B cell (primary cell): ENCODE measurements at regions not wholly inside any gene's neighbourhood (a gene's known extent, or its start where the extent isn't known, plus 50 kb on each side); places are given as distances from the start of the nearest gene placed in this dataset.

Experiments
- ATAC-seq: fragments of 200-7000 bp; cut with Tn5 transposase; one replicate; pipeline ENCODE4 v1.10.0; 2021; ENCODE audit warnings: low read depth, mild to moderate bottlenecking, moderate number of reproducible peaks, moderate library complexity
- CTCF ChIA-PET: fragments of 350-600 bp; sonication (Branson Sonifier 250); formaldehyde crosslinking; loops from one replicate; lab custom pipeline; 2021; ENCODE audit warnings: antibody characterized with exemption, inconsistent platforms; lab: Charles Lee
- POLR2A ChIA-PET: fragments of 350-600 bp; sonication (Branson Sonifier 250); formaldehyde crosslinking; loops from one replicate; lab custom pipeline; 2021; ENCODE audit warnings: antibody characterized with exemption; lab: Charles Lee
- DNase-seq: peaks from one replicate; pipeline ENCODE4 v3.0.0; 2013
- H2AFZ ChIP-seq: 2 replicates; pipeline ENCODE4 v1.6.1; 2012; ENCODE audit warnings: mild to moderate bottlenecking, low read depth, low read length; ENCODE audit not compliant: insufficient read depth, poor library complexity, severe bottlenecking
- H3K27ac ChIP-seq, 2 donors: 1 replicate in 1 of 2; 2 replicates in 1 of 2; pipeline ENCODE4 v1.5.1; 2012 to 2013; ENCODE audit warnings: low read length in 2 of 2, mild to moderate bottlenecking in 2 of 2, moderate library complexity in 1 of 2
- H3K27me3 ChIP-seq, 4 experiments: fragments of 200-600 bp in 1 of 4; sonication (generic) in 1 of 4; replicated peaks in 1 of 4; 1 replicate in 2 of 4; 2 replicates in 2 of 4; pipeline versions ENCODE4 v1.6.1 to v1.7.0; 2013 to 2016; ENCODE audit warnings: low read length in 3 of 4, mild to moderate bottlenecking in 2 of 4, mixed read lengths in 1 of 4, moderate library complexity in 1 of 4; ENCODE audit not compliant: insufficient read depth in 4 of 4, control insufficient read depth in 3 of 4; ENCODE audit errors: control extremely low read depth in 1 of 4
- H3K36me3 ChIP-seq, 2 experiments: replicated peaks in 1 of 2; 1 replicate in 1 of 2; 2 replicates in 1 of 2; pipeline versions ENCODE4 v1.6.1 to v1.7.1; 2013; ENCODE audit warnings: low read length in 1 of 2; ENCODE audit not compliant: insufficient read depth in 2 of 2, control insufficient read depth in 1 of 2; ENCODE audit errors: control extremely low read depth in 1 of 2, extremely low read depth in 1 of 2
- H3K4me1 ChIP-seq, 2 donors: fragments of 200-600 bp in 1 of 2; sonication (generic) in 1 of 2; 1 replicate in 1 of 2; 2 replicates in 1 of 2; pipeline versions ENCODE4 v1.5.1 to v1.6.1; 2013 to 2017; ENCODE audit warnings: low read length in 2 of 2; ENCODE audit not compliant: control insufficient read depth in 2 of 2, insufficient read depth in 2 of 2
- H3K4me2 ChIP-seq: replicated peaks from 2 replicates; pipeline ENCODE3; 2012; ENCODE audit warnings: mild to moderate bottlenecking, low read depth, low read length; ENCODE audit not compliant: poor library complexity, severe bottlenecking
- H3K4me3 ChIP-seq, 5 experiments: fragments of 200-600 bp in 1 of 5; sonication (generic) in 1 of 5; 1 replicate in 3 of 5; 2 replicates in 2 of 5; pipeline versions ENCODE4 v1.5.1 to v1.7.0; 2011 to 2016; ENCODE audit warnings: low read length in 4 of 5, mild to moderate bottlenecking in 4 of 5, low read depth in 2 of 5, control low read depth in 1 of 5, moderate library complexity in 1 of 5; ENCODE audit not compliant: insufficient read depth in 1 of 5; ENCODE audit errors: control extremely low read depth in 1 of 5, extremely low read depth in 1 of 5
- H3K79me2 ChIP-seq: fragments of 200-600 bp; sonication (generic); one replicate; pipeline ENCODE4 v1.6.0; 2016; ENCODE audit warnings: low read length; ENCODE audit not compliant: control insufficient read depth, insufficient read depth
- H3K9ac ChIP-seq: fragments of 200-600 bp; sonication (generic); 2 replicates; pipeline ENCODE4 v1.6.1; 2017; ENCODE audit warnings: mild to moderate bottlenecking, low read length, moderate library complexity
- H3K9me3 ChIP-seq, 3 donors: one replicate each; pipeline versions ENCODE4 v1.6.1 to v1.7.1; 2013; ENCODE audit warnings: low read length in 2 of 3; ENCODE audit not compliant: control insufficient read depth in 2 of 3, insufficient read depth in 1 of 3; ENCODE audit errors: control extremely low read depth in 1 of 3
- H4K20me1 ChIP-seq: 2 replicates; pipeline ENCODE4 v1.6.0; 2012; ENCODE audit warnings: mild to moderate bottlenecking, low read length; ENCODE audit not compliant: insufficient read depth, control insufficient read depth, poor library complexity, severe bottlenecking
- H3K27ac Mint-ChIP-seq: one replicate; pipeline ENCODE4 v1.8.0; 2021; ENCODE audit warnings: mixed read lengths
- H3K27me3 Mint-ChIP-seq: one replicate; pipeline ENCODE4 v1.8.0; 2021; ENCODE audit warnings: mixed read lengths
- H3K4me1 Mint-ChIP-seq: one replicate; pipeline ENCODE4 v1.8.0; 2021; ENCODE audit warnings: mixed read lengths
- H3K4me3 Mint-ChIP-seq: one replicate; pipeline ENCODE4 v1.8.0; 2021; ENCODE audit warnings: mixed read lengths
- H3K9me3 Mint-ChIP-seq: one replicate; pipeline ENCODE4 v1.8.0; 2022; ENCODE audit warnings: mixed read lengths; ENCODE audit not compliant: insufficient read depth
- EZH2 ChIP-seq: IDR thresholded peaks from 2 replicates; pipeline ENCODE4 v1.6.1; 2012; ENCODE audit warnings: borderline replicate concordance, low read depth, mild to moderate bottlenecking, moderate library complexity, low read length; ENCODE audit not compliant: insufficient read depth, poor library complexity, severe bottlenecking
- WGBS: methylation state at CpG from one replicate; pipeline ENCODE4 v1.1.5; 2013; ENCODE audit warnings: missing lambda C conversion rate; ENCODE audit not compliant: insufficient coverage; 5-methylcytosine and 5-hydroxymethylcytosine counted together
- intact Hi-C: fragments of 100-400 bp; cut with micrococcal nuclease; formaldehyde crosslinking; loops from one replicate; pipeline ENCODE4 v1.10.0; 2022
- TF ChIP-seq, protein P1 (sequence below): fragments of 200-600 bp; IDR thresholded peaks from one replicate; pipeline ENCODE4 v1.8.0; 2022; ENCODE audit warnings: antibody characterized with exemption, mild to moderate bottlenecking

DNA sequence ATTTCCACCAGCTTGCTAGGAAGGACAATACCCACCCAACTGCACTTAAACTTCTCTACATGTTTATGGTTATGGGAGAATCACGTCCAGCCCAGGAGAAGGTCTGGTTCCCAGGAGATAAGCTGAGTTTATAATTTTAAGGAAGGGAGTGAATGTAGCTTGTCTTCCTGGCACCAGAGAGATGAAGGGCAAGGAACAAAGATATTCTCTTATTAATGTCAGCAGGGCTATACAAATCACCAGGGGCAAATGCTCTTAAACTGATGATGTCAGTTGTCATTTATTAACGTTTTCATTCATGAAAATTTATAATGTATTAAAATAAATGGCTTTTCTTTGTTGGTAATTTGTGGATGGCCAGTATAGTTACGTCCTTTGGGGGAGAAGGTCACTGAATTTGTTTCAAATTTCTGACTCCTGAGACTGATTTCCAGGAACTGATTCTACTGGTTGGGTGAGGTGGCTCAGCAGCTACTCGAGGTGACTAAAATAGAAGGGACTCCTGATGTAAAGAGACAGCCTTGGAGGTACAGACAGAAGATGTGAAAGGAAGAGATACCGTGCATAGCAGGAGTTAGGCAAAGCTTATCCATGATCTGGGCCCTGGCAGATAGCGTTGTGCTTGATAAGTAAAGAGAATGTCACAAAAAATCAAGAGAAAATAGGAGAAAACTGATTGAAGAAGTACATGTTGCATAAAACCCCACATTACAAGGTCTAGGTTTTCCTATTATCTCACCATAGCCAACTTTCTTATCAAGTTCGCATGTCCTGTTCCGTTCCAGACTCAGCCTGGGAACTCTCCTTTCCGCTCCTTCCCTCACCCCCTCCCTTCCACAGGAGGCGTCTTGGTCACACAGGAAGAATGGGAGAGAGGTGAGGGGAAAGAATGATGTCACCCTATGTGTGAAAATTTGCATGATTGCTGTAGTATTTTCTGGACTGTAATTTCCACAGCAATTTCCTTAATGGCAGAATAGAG lies 367.1 kb upstream of the FAR2 start:
- ChIA-PET POLR2A (no interaction called here), CTCF (no interaction called here)
- Histone ChIP-seq H3K9ac (no peak overlapping the region), H3K27ac (no peak overlapping the region), H3K4me1 (no peaks in the 10 kb centered on the region), H3K79me2 (no peaks in the 10 kb centered on the region), H2AFZ (no peak overlapping the region), H3K36me3 (no peaks in the 10 kb centered on the region), H3K27me3 (no peaks in the 10 kb centered on the region), H3K4me3 (no peak overlapping the region), H4K20me1 (no peaks in the 10 kb centered on the region), H3K4me2 (no peak overlapping the region), H3K9me3 (no peaks in the 10 kb centered on the region)
- no peak for ATAC-seq
- Mint-ChIP-seq H3K4me3 (no peak overlapping the region), H3K9me3 (no peaks in the 10 kb centered on the region), H3K4me1 (no peaks in the 10 kb centered on the region), H3K27me3 (peaks cover under 1% of the 10 kb centered on the region), H3K27ac (no peak overlapping the region)
- 77% methylated on average over 4 of the region's 10 CpGs for WGBS
- intact Hi-C loops, result no loop called here
- TF ChIP-seq, protein P1, sequence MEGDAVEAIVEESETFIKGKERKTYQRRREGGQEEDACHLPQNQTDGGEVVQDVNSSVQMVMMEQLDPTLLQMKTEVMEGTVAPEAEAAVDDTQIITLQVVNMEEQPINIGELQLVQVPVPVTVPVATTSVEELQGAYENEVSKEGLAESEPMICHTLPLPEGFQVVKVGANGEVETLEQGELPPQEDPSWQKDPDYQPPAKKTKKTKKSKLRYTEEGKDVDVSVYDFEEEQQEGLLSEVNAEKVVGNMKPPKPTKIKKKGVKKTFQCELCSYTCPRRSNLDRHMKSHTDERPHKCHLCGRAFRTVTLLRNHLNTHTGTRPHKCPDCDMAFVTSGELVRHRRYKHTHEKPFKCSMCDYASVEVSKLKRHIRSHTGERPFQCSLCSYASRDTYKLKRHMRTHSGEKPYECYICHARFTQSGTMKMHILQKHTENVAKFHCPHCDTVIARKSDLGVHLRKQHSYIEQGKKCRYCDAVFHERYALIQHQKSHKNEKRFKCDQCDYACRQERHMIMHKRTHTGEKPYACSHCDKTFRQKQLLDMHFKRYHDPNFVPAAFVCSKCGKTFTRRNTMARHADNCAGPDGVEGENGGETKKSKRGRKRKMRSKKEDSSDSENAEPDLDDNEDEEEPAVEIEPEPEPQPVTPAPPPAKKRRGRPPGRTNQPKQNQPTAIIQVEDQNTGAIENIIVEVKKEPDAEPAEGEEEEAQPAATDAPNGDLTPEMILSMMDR, result no peak
- TF ChIP-seq EZH2, result no peak
- DNase-seq, result no peak

DNA sequence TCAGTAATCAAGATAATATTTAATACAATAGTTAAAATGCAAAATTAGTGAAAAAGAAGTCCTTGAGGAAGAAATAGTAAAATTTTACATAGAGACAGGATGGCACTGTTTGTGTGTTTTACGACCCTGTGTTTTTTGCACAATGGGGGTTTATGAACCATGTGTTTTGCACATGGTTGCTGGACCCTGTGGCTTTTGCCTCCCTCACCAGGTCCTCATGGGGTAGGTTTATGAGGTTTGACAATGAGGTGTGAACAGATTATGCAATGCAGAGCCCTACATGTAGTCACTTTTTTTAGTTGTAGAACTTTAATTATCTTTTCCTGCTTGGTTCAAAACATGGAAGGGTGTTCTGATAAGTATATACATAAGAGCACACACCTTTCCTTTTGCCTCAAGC lies 366.3 kb upstream of the FAR2 start:
- ChIA-PET POLR2A (no interaction called here), CTCF (no interaction called here)
- Mint-ChIP-seq H3K27ac (no peak overlapping the region), H3K9me3 (no peaks in the 10 kb centered on the region), H3K4me3 (no peak overlapping the region), H3K4me1 (no peaks in the 10 kb centered on the region), H3K27me3 (peaks cover 4% of the 10 kb centered on the region)
- no peaks in the 10 kb centered on the region for H3K4me1 ChIP-seq
- no peak overlapping the region for H3K4me2 ChIP-seq
- no peak overlapping the region for H3K4me3 ChIP-seq
- ATAC-seq, result no peak
- intact Hi-C loops, result no loop called here
- no peaks in the 10 kb centered on the region for H3K9me3 ChIP-seq
- no peak overlapping the region for H2AFZ ChIP-seq
- no peaks in the 10 kb centered on the region for H3K27me3 ChIP-seq
- no peaks in the 10 kb centered on the region for H4K20me1 ChIP-seq
- H3K36me3 ChIP-seq, result no peaks in the 10 kb centered on the region
- no peak for TF ChIP-seq EZH2
- TF ChIP-seq, protein P1, result no peak
- no peak overlapping the region for H3K27ac ChIP-seq
- 100% methylated on average over 1 of the region's 1 CpG for WGBS
- H3K9ac ChIP-seq, result no peak overlapping the region
- no peak for DNase-seq
- no peaks in the 10 kb centered on the region for H3K79me2 ChIP-seq
